HCT116 (cell line): ENCODE measurements at regions not wholly inside any gene's neighbourhood (a gene's known extent, or its start where the extent isn't known, plus 50 kb on each side); places are given as distances from the start of the nearest gene placed in this dataset.

Experiments
- ATAC-seq: fragments of 200-7000 bp; cut with Tn5 transposase; 2 replicates; pipeline ENCODE4 v1.9.1; 2020; ENCODE audit warnings: mild to moderate bottlenecking, moderate library complexity
- BruUV-seq: library from RNA; stranded (reverse); fragments of 400-500 nt; replicated peaks from 2 replicates; lab custom pipeline; 2021; lab: Mats Ljungman, UMichigan
- CTCF ChIA-PET: fragments of 300-600 bp; sonication (Branson Sonifier 250); formaldehyde crosslinking; loops from one replicate; lab custom pipeline; 2021; ENCODE audit warnings: antibody characterized with exemption; lab: Charles Lee
- POLR2A ChIA-PET: fragments of 300-600, 350-600 bp; sonication (Branson Sonifier 250); formaldehyde crosslinking; loops from one replicate; lab custom pipeline; 2021; ENCODE audit warnings: antibody characterized with exemption; lab: Charles Lee
- RAD21 ChIA-PET, 2 experiments: fragments of 300-600 bp; sonication (Branson Sonifier 250); formaldehyde crosslinking; loops; one replicate each; lab custom pipeline; 2023; ENCODE audit warnings: low total read pairs in 2 of 2; ENCODE audit not compliant: uncharacterized antibody in 2 of 2, unreplicated experiment in 2 of 2, low non-redundant PET in 1 of 2; lab: Charles Lee
- DNase-seq: peaks from one replicate; pipeline ENCODE4 v3.0.0-alpha.2; 2010; ENCODE audit warnings: low read depth, low spot score
- H2AFZ ChIP-seq: fragments of 200-600 bp; shearing (Covaris generic), sonication (generic); 2 replicates; pipeline ENCODE4 v1.6.1; 2017; ENCODE audit warnings: low read depth, mixed run types, mixed read lengths, antibody characterized with exemption, low read length; ENCODE audit not compliant: poor library complexity, severe bottlenecking
- H3K27ac ChIP-seq: 2 replicates; pipeline ENCODE4 v1.5.1; 2012; ENCODE audit warnings: low read depth, low read length
- H3K27me3 ChIP-seq: fragments of 200-600 bp; sonication (generic); 2 replicates; pipeline ENCODE4 v1.6.1; 2016; ENCODE audit warnings: mixed run types, low read length, mixed read lengths; ENCODE audit not compliant: insufficient read depth
- H3K36me3 ChIP-seq, 2 experiments: fragments of 200-500 bp in 1 of 2; fragments of 200-600 bp in 1 of 2; sonication (Bioruptor generic) in 1 of 2; sonication (generic) in 1 of 2; 2 replicates each; pipeline versions ENCODE4 v1.5.1 to v1.6.1; 2014 to 2016; ENCODE audit warnings: low read length in 2 of 2, inconsistent platforms in 1 of 2, mixed read lengths in 1 of 2, mixed run types in 1 of 2; ENCODE audit not compliant: insufficient read depth in 2 of 2, control insufficient read depth in 1 of 2
- H3K4me1 ChIP-seq, 2 experiments: fragments of 200-600 bp in 1 of 2; sonication (generic) in 1 of 2; 2 replicates each; pipeline versions ENCODE4 v1.5.1 to v1.6.1; 2012 to 2017; ENCODE audit warnings: low read length in 2 of 2, inconsistent platforms in 1 of 2, mild to moderate bottlenecking in 1 of 2, mixed read lengths in 1 of 2, mixed run types in 1 of 2, moderate library complexity in 1 of 2; ENCODE audit not compliant: insufficient read depth in 2 of 2, control insufficient read depth in 1 of 2
- H3K4me2 ChIP-seq: fragments of 200-600 bp; sonication (generic); 2 replicates; pipeline ENCODE4 v1.6.1; 2017; ENCODE audit warnings: mixed run types, low read length, mixed read lengths
- H3K4me3 ChIP-seq, 2 experiments: fragments of 200-600 bp in 1 of 2; sonication (generic) in 1 of 2; replicated peaks in 1 of 2; 2 replicates each; pipeline ENCODE4 v1.5.1; 2011 to 2016; ENCODE audit warnings: low read length in 2 of 2, control low read depth in 1 of 2, low read depth in 1 of 2, mild to moderate bottlenecking in 1 of 2, mixed read lengths in 1 of 2, mixed run types in 1 of 2
- H3K79me2 ChIP-seq: fragments of 200-600 bp; sonication (generic); 2 replicates; pipeline ENCODE4 v1.6.1; 2017; ENCODE audit warnings: mild to moderate bottlenecking, mixed run types, low read length, moderate library complexity, mixed read lengths; ENCODE audit not compliant: insufficient read depth
- H3K9ac ChIP-seq: fragments of 200-600 bp; sonication (generic); 2 replicates; pipeline ENCODE4 v1.6.1; 2016; ENCODE audit warnings: low read length, mixed read lengths
- H3K9me2 ChIP-seq: fragments of 200-600 bp; sonication (generic), shearing (Covaris generic); 2 replicates; pipeline ENCODE4 v1.6.1; 2017; ENCODE audit warnings: mixed run types, mild to moderate bottlenecking, moderate library complexity; ENCODE audit not compliant: insufficient read depth
- H3K9me3 ChIP-seq, 2 experiments: fragments of 200-500 bp in 1 of 2; fragments of 200-600 bp in 1 of 2; sonication (Bioruptor generic) in 1 of 2; sonication (generic) in 1 of 2; 2 replicates each; pipeline ENCODE4 v1.6.1; 2014 to 2017; ENCODE audit warnings: low read length in 2 of 2, mixed read lengths in 2 of 2, inconsistent platforms in 1 of 2, low read depth in 1 of 2, mild to moderate bottlenecking in 1 of 2, mixed run types in 1 of 2, moderate library complexity in 1 of 2; ENCODE audit not compliant: control insufficient read depth in 1 of 2, insufficient read depth in 1 of 2
- H4K20me1 ChIP-seq: fragments of 200-600 bp; sonication (generic), shearing (Covaris generic); 2 replicates; pipeline ENCODE4 v1.6.1; 2017; ENCODE audit warnings: mixed run types, mild to moderate bottlenecking, moderate library complexity; ENCODE audit not compliant: insufficient read depth
- ATF3 ChIP-seq: IDR thresholded peaks from 2 replicates; pipeline ENCODE4 v1.6.1; 2012
- CBX3 ChIP-seq: IDR thresholded peaks from 2 replicates; pipeline ENCODE4 v1.6.1; 2012; ENCODE audit warnings: low read depth
- CTCF ChIP-seq, 3 experiments: fragments of 200-600 bp in 1 of 3; sonication (generic) in 1 of 3; IDR thresholded peaks in 2 of 3; conservative IDR thresholded peaks in 1 of 3; 2 replicates each; pipeline ENCODE4 v1.5.1; 2012 to 2017; ENCODE audit warnings: low read depth in 2 of 3, low read length in 2 of 3, antibody characterized with exemption in 1 of 3, borderline replicate concordance in 1 of 3, control low read depth in 1 of 3, mild to moderate bottlenecking in 1 of 3, mixed read lengths in 1 of 3, mixed run types in 1 of 3, moderate library complexity in 1 of 3; ENCODE audit not compliant: insufficient read depth in 1 of 3
- EGR1 ChIP-seq: IDR thresholded peaks from 2 replicates; pipeline ENCODE4 v1.6.1; 2012; ENCODE audit warnings: low read depth
- EZH2phosphoT487 ChIP-seq: fragments of 200-600 bp; IDR thresholded peaks from 2 replicates; pipeline ENCODE4 v1.6.1; 2018; ENCODE audit warnings: antibody characterized with exemption, borderline replicate concordance
- FOSL1 ChIP-seq: IDR thresholded peaks from 2 replicates; pipeline ENCODE4 v1.6.1; 2012; ENCODE audit warnings: low read depth
- JUND ChIP-seq: IDR thresholded peaks from 2 replicates; pipeline ENCODE4 v1.6.1; 2012
- POLR2A ChIP-seq: IDR thresholded peaks from 2 replicates; pipeline ENCODE4 v1.7.0; 2011; ENCODE audit warnings: borderline replicate concordance; ENCODE audit not compliant: insufficient read depth, insufficient read length; ENCODE audit errors: extremely low read depth
- SIN3A ChIP-seq: IDR thresholded peaks from 2 replicates; pipeline ENCODE4 v1.6.1; 2012; ENCODE audit warnings: low read depth
- TCF7L2 ChIP-seq: IDR thresholded peaks from 2 replicates; pipeline ENCODE4 v1.7.0; 2011; ENCODE audit warnings: borderline replicate concordance, inconsistent platforms; ENCODE audit not compliant: insufficient read depth, insufficient read length; ENCODE audit errors: extremely low read depth
- YY1 ChIP-seq: IDR thresholded peaks from 2 replicates; pipeline ENCODE4 v1.6.1; 2011; ENCODE audit warnings: low read length, low read depth, moderate library complexity, mild to moderate bottlenecking; ENCODE audit not compliant: insufficient replicate concordance; ENCODE audit errors: extremely low read depth
- ZFX ChIP-seq: fragments of 450-650 bp; IDR thresholded peaks from 2 replicates; pipeline ENCODE4 v1.6.1; 2017
- intact Hi-C: fragments of 100-400 bp; cut with micrococcal nuclease; formaldehyde crosslinking; loops from 2 replicates; pipeline ENCODE4 v1.10.0; 2022
- TF ChIP-seq, protein P1 (sequence below): IDR thresholded peaks from 2 replicates; pipeline ENCODE4 v1.6.1; 2012

- no peak for DNase-seq
- no TSS peak for BruUV-seq
- Histone ChIP-seq H3K9ac (no peak overlapping the region), H3K4me3 (no peak overlapping the region), H3K27ac (no peak overlapping the region), H4K20me1 (no peaks in the 10 kb centered on the region), H3K9me3 (no peaks in the 10 kb centered on the region), H3K36me3 (no peaks in the 10 kb centered on the region), H3K9me2 (no peaks in the 10 kb centered on the region), H3K4me2 (no peak overlapping the region), H2AFZ (no peak overlapping the region), H3K79me2 (no peaks in the 10 kb centered on the region), H3K4me1 (no peaks in the 10 kb centered on the region), H3K27me3 (peaks cover 6% of the 10 kb centered on the region)
- RAD21 ChIA-PET: no interaction called here
- CTCF ChIA-PET: no interaction called here
- TF ChIP-seq ATF3: no peak
- no peak for TF ChIP-seq JUND
- TF ChIP-seq, protein P1, sequence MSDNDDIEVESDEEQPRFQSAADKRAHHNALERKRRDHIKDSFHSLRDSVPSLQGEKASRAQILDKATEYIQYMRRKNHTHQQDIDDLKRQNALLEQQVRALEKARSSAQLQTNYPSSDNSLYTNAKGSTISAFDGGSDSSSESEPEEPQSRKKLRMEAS: no peak
- no peak for TF ChIP-seq POLR2A
- TF ChIP-seq EGR1: no peak
- no peak for TF ChIP-seq ZFX
- TF ChIP-seq TCF7L2: no peak
- no peak for TF ChIP-seq SIN3A
- TF ChIP-seq YY1: no peak
- TF ChIP-seq FOSL1: no peak
- TF ChIP-seq EZH2phosphoT487: no peak
- no peak for TF ChIP-seq CTCF (IDR thresholded peaks at IDR 0.05 in 2 of 3, conservative IDR thresholded peaks at IDR 0.05 in 1 of 3; ENCODE audit: borderline replicate concordance in 1 of 3, insufficient read depth in 1 of 3, low read depth in 2 of 3, low read length in 2 of 3)
- TF ChIP-seq CBX3: no peak
- POLR2A ChIA-PET: no interaction called here
- intact Hi-C loops: no loop called here
- ATAC-seq: no peak
Observed at GRCh38 chr2:33723329-33723728, 124.2 kb upstream of the FAM98A start.
